BLaER1 treated with 17β-estradiol and CSF1 and Interleukin-3, amounts not matched to agents 10 nM and 100 nM (cell line): ENCODE measurements at regions not wholly inside any gene's neighbourhood (a gene's known extent, or its start where the extent isn't known, plus 50 kb on each side); places are given as distances from the start of the nearest gene placed in this dataset.

Experiments used
- H3K27ac ChIP-seq, 11 experiments: shearing (Covaris generic); formaldehyde crosslinking; 2 replicates each; pipeline ENCODE4 v1.8.1; 2022
- H3K27me3 ChIP-seq, 11 experiments: shearing (Covaris generic); formaldehyde crosslinking; 2 replicates each; pipeline ENCODE4 v1.8.1; 2022
- H3K36me3 ChIP-seq, 11 experiments: shearing (Covaris generic); formaldehyde crosslinking; 2 replicates each; pipeline ENCODE4 v1.8.1; 2022
- H3K4me1 ChIP-seq, 10 experiments: shearing (Covaris generic); formaldehyde crosslinking; 2 replicates each; pipeline ENCODE4 v1.8.1; 2022
- H3K4me2 ChIP-seq, 11 experiments: shearing (Covaris generic); formaldehyde crosslinking; 2 replicates each; pipeline ENCODE4 v1.8.1; 2022
- H3K4me3 ChIP-seq, 10 experiments: shearing (Covaris generic); formaldehyde crosslinking; 2 replicates each; pipeline ENCODE4 v1.8.1; 2022
- H3K9ac ChIP-seq, 11 experiments: shearing (Covaris generic); formaldehyde crosslinking; 2 replicates each; pipeline ENCODE4 v1.8.1; 2022
- H3K9me3 ChIP-seq, 11 experiments: shearing (Covaris generic); formaldehyde crosslinking; replicated peaks in 1 of 11; 2 replicates each; pipeline ENCODE4 v1.8.1; 2022
- H4K20me1 ChIP-seq, 11 experiments: shearing (Covaris generic); formaldehyde crosslinking; 2 replicates each; pipeline ENCODE4 v1.8.1; 2022
- Cebpa-rat ChIP-seq, 11 experiments: shearing (Covaris generic); IDR thresholded peaks; 2 replicates each; pipeline ENCODE4 v1.8.1; 2022

- no peak for TF ChIP-seq Cebpa-rat (IDR thresholded peaks at IDR 0.05)
- no peak overlapping the region for H3K9ac ChIP-seq
- no peak overlapping the region for H3K4me3 ChIP-seq
- H4K20me1 ChIP-seq = no peaks in the 10 kb centered on the region
- H3K27me3 ChIP-seq = no peaks in the 10 kb centered on the region
- no peaks in the 10 kb centered on the region; a peak in 2 of 22 replicates for H3K9me3 ChIP-seq
- H3K4me2 ChIP-seq = no peak overlapping the region
- no peaks in the 10 kb centered on the region for H3K36me3 ChIP-seq
- no peaks in the 10 kb centered on the region for H3K4me1 ChIP-seq
- no peak overlapping the region for H3K27ac ChIP-seq
Observed at GRCh38 chr6:21502682-21503081, 90.9 kb upstream of the SOX4 start.

DNA sequence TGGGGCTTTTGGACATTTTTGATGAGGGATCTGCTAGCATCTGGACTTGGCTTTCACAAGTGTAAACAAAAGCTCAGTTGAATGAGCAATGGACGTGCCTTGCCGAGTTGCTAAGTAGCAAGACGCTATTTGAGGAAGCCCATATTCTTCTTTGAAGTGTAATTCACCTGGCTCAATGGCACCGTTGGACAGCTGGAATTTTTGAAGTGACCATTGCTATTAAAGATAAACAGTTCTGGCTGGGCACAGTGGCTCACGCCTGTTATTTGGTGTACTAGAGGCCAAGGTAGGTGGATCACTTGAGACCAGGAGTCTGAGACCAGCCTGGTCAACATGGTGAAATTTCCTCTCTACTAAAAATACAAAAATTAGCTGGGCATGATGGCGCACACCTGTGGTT is 88.8 kb upstream of the SOX4 start:
- Histone ChIP-seq H3K4me3 (no peak overlapping the region), H3K9me3 (no peaks in the 10 kb centered on the region; a peak in 1 of 22 replicates), H3K4me2 (no peak overlapping the region), H4K20me1 (no peaks in the 10 kb centered on the region), H3K9ac (no peak overlapping the region), H3K36me3 (no peaks in the 10 kb centered on the region), H3K27me3 (no peaks in the 10 kb centered on the region), H3K4me1 (no peaks in the 10 kb centered on the region), H3K27ac (no peak overlapping the region)
- TF ChIP-seq Cebpa-rat (IDR thresholded peaks at IDR 0.05) = no peak

GRCh38 chr6:21505574-21505990 is 88.0 kb upstream of the SOX4 start:
- Histone ChIP-seq H4K20me1 (no peaks in the 10 kb centered on the region), H3K9me3 (no peaks in the 10 kb centered on the region; a peak in 1 of 22 replicates), H3K36me3 (no peaks in the 10 kb centered on the region), H3K9ac (no peak overlapping the region), H3K4me1 (no peaks in the 10 kb centered on the region), H3K27ac (no peak overlapping the region), H3K4me2 (no peak overlapping the region), H3K27me3 (no peaks in the 10 kb centered on the region), H3K4me3 (no peak overlapping the region)
- no peak for TF ChIP-seq Cebpa-rat (IDR thresholded peaks at IDR 0.05)

DNA sequence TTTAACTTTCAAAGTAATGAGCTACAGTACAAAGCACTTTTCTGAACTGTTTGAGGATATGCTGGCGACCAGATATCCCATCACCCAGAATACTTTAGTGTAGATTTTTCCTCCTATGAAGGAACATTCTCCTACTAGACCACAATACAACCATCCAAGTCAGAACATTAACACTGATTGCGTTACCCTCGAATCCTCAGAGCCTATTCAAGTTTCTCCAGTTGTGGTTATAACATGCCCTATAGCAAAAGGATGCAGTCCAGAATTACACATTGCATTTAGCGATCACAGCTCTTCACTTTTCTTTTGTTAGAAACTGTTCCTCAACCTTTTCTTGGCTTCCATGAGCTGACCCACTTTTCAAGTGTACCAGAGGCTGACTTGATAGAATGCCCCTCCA is 87.4 kb upstream of the SOX4 start:
- Histone ChIP-seq H3K9ac (no peak overlapping the region), H4K20me1 (no peaks in the 10 kb centered on the region), H3K36me3 (no peaks in the 10 kb centered on the region), H3K4me3 (no peak overlapping the region), H3K4me2 (no peak overlapping the region), H3K4me1 (no peaks in the 10 kb centered on the region), H3K27ac (no peak overlapping the region), H3K27me3 (no peaks in the 10 kb centered on the region), H3K9me3 (no peaks in the 10 kb centered on the region; a peak in 1 of 22 replicates)
- TF ChIP-seq Cebpa-rat (IDR thresholded peaks at IDR 0.05) = no peak

DNA sequence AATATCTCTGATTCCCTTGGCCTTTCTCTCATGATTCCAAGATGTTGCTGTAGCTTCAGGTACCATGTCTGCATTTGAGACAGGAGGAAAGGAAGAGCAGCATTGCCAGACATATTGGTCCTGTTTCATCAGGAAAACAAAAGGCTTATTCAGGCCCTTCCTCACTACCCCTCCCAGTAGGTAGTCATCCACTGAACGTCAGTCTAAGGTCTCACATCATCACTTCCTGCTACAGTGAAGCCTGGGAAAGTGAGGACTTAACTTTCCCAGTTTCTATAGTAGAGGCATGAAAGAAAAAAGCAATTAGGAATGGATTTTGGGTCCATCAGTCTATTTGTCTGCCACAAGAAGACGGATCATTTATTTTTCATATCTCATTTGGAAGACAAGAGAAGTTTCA is 85.7 kb upstream of the SOX4 start:
- no peak for TF ChIP-seq Cebpa-rat (IDR thresholded peaks at IDR 0.05)
- Histone ChIP-seq H3K4me3 (no peak overlapping the region), H3K36me3 (no peaks in the 10 kb centered on the region), H3K9me3 (no peaks in the 10 kb centered on the region; a peak in 1 of 22 replicates), H3K4me2 (no peak overlapping the region), H3K27me3 (no peaks in the 10 kb centered on the region), H4K20me1 (no peaks in the 10 kb centered on the region), H3K27ac (no peak overlapping the region), H3K4me1 (no peaks in the 10 kb centered on the region), H3K9ac (no peak overlapping the region)

GRCh38 chr6:21508753-21509152 is 84.8 kb upstream of the SOX4 start:
- H3K27me3 ChIP-seq = no peaks in the 10 kb centered on the region
- no peaks in the 10 kb centered on the region for H3K36me3 ChIP-seq
- H4K20me1 ChIP-seq = no peaks in the 10 kb centered on the region
- no peak overlapping the region for H3K9ac ChIP-seq
- no peaks in the 10 kb centered on the region for H3K4me1 ChIP-seq
- no peak for TF ChIP-seq Cebpa-rat (IDR thresholded peaks at IDR 0.05)
- H3K4me3 ChIP-seq = no peak overlapping the region
- no peak overlapping the region for H3K4me2 ChIP-seq
- no peaks in the 10 kb centered on the region; a peak in 1 of 22 replicates for H3K9me3 ChIP-seq
- no peak overlapping the region for H3K27ac ChIP-seq

DNA sequence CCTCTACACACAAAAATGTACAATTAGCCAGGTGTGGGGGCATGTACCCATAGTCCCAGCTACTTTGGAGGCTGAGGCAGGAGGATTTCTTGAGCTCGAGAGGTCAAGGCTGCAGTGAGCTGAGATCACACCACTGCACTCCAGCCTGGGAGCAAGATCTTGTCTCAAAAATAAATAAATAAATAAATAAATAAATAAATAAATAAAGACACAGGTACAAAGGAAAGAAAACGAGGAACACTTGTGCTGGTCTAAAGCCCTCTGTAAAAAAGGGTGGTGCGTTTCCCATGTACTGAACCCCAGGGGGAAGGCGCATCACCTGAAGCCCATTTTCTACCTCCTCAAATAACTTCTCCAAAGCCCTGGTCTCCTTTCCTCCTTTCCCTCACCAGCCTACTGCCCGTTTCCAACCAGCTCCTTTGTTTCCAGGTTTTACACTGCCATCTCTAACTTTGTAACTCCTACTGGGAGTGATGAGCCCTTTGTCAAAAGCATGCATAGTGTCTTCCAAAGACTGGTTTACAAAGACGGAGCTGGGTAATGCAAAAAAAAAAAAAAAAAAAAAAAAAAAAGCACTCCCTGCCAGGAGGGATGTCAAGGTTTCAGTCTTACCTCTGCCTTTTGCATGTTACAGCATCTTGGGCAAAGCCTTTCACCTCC is 81.5 kb upstream of the SOX4 start:
- Histone ChIP-seq H3K9me3 (no peaks in the 10 kb centered on the region; a peak in 1 of 22 replicates), H3K4me1 (no peaks in the 10 kb centered on the region)
- TF ChIP-seq Cebpa-rat (IDR thresholded peaks at IDR 0.05) = no peak

DNA sequence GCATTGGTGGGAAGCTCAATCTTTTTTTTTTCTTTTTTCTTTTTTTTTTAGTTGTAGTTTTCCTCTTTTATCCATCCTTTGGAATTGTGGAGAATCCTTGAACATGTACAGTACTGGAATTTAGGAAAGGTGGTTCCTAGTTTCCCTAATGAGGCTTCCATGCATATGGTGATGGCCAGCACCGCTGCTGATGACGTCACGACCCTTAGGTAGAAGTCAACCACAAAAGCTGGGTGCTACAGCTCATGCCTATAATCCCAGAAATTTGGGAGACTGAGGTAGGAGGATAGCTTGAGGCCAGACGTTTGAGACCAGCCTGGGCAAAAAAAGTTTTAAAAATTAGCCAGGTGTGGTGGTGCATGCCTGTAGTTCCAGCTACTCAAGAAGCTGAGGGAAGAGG is 79.3 kb upstream of the SOX4 start:
- Histone ChIP-seq H3K9me3 (no peaks in the 10 kb centered on the region), H4K20me1 (no peaks in the 10 kb centered on the region), H3K27ac (no peak overlapping the region), H3K27me3 (no peaks in the 10 kb centered on the region), H3K4me2 (no peak overlapping the region), H3K4me3 (no peak overlapping the region), H3K36me3 (no peaks in the 10 kb centered on the region), H3K4me1 (no peaks in the 10 kb centered on the region), H3K9ac (no peak overlapping the region)
- no peak for TF ChIP-seq Cebpa-rat (IDR thresholded peaks at IDR 0.05)

More for the DNA sequence above, 81.5 kb upstream of the SOX4 start:
- Histone ChIP-seq H3K9ac (no peak overlapping the region), H3K27me3 (no peaks in the 10 kb centered on the region), H3K4me2 (no peak overlapping the region), H3K27ac (no peak overlapping the region), H4K20me1 (no peaks in the 10 kb centered on the region), H3K4me3 (no peak overlapping the region), H3K36me3 (no peaks in the 10 kb centered on the region)

- H3K4me1 ChIP-seq = no peaks in the 10 kb centered on the region
- no peak for TF ChIP-seq Cebpa-rat (IDR thresholded peaks at IDR 0.05)
- no peaks in the 10 kb centered on the region for H3K36me3 ChIP-seq
- no peaks in the 10 kb centered on the region for H3K27me3 ChIP-seq
- H3K9me3 ChIP-seq = no peaks in the 10 kb centered on the region
- H3K4me3 ChIP-seq = no peak overlapping the region
- no peak overlapping the region for H3K9ac ChIP-seq
- H4K20me1 ChIP-seq = no peaks in the 10 kb centered on the region; a peak in 1 of 22 replicates
- no peak overlapping the region for H3K4me2 ChIP-seq
- no peak overlapping the region for H3K27ac ChIP-seq
Observed at GRCh38 chr6:21518317-21518716, 75.2 kb upstream of the SOX4 start.

GRCh38 chr6:21519642-21520041 is 73.9 kb upstream of the SOX4 start:
- Histone ChIP-seq H3K4me1 (no peaks in the 10 kb centered on the region), H3K4me2 (no peak overlapping the region), H3K4me3 (no peak overlapping the region), H4K20me1 (no peaks in the 10 kb centered on the region; a peak in 1 of 22 replicates), H3K27ac (no peak overlapping the region), H3K9me3 (no peaks in the 10 kb centered on the region), H3K36me3 (no peaks in the 10 kb centered on the region), H3K9ac (no peak overlapping the region), H3K27me3 (no peaks in the 10 kb centered on the region)
- no peak for TF ChIP-seq Cebpa-rat (IDR thresholded peaks at IDR 0.05)
